ENCODE measurements at regions not wholly inside any gene's neighbourhood (a gene's known extent, or its start where the extent isn't known, plus 50 kb on each side); places are given as distances from the start of the nearest gene placed in this dataset.

DNA sequence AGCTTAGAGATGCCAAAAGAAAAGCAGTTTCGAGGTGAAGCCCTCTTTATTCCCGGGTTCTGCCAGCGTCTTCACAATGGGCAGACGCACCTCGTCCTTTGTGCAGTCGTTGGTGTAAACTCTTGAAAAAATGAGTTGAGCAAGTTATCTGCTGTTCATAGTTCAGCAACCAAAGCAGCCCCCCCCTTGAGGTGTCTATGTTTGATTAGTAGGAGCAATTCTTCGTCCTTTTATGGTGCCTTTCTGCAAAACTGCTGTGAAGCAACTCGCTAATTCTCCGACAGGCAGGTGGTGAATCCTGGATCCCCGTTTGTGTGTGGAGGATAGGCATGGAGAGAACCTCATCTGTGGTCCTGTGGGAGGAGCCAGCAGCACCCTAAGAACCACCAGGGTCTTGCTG, 234.5 kb downstream of the GLRX3 start:
- Histone ChIP-seq H2BK5ac (ENCODE audit: insufficient read length, low read length) (no peak overlapping the region), H3K79me1 (ENCODE audit: insufficient read depth, low read depth, low read length, poor library complexity, severe bottlenecking) (no peaks in the 10 kb centered on the region), H3K4ac (ENCODE audit: low read depth, low read length) (no peak overlapping the region), H4K20me1 (ENCODE audit: control insufficient read depth, insufficient read depth, insufficient read length) (no peaks in the 10 kb centered on the region), H2BK12ac (ENCODE audit: insufficient read length, low read depth, low read length) (no peak overlapping the region), H3K23ac (ENCODE audit: insufficient read length, low read depth, low read length) (no peak overlapping the region), H3K4me1 (ENCODE audit: insufficient read depth, low read length) (no peaks in the 10 kb centered on the region), H2AFZ (ENCODE audit: low read length) (no peak overlapping the region), H2BK120ac (ENCODE audit: low read depth, low read length, poor library complexity, severe bottlenecking) (no peak overlapping the region), H3K27ac (ENCODE audit: insufficient read length, low read depth, low read length) (no peak overlapping the region), H3K23me2 (ENCODE audit: insufficient read length, low read depth, low read length, poor library complexity, severe bottlenecking) (no peaks in the 10 kb centered on the region), H2BK20ac (ENCODE audit: low read depth, low read length, poor library complexity, severe bottlenecking) (no peak overlapping the region), H3K56ac (ENCODE audit: insufficient read length, low read depth, low read length) (no peak overlapping the region), H3K79me2 (ENCODE audit: insufficient read depth, low read length) (no peaks in the 10 kb centered on the region), H2AK5ac (ENCODE audit: insufficient read length, low read length) (no peak overlapping the region), H3K14ac (ENCODE audit: insufficient read depth, low read length) (no peak overlapping the region), H3K9ac (ENCODE audit: extremely low read depth, insufficient read length, low read length) (no peak overlapping the region), H2BK15ac (ENCODE audit: low read depth, low read length) (no peak overlapping the region), H3K4me2 (ENCODE audit: insufficient read depth, insufficient read length, low read length) (no peak overlapping the region), H4K5ac (ENCODE audit: insufficient read length, low read depth, low read length) (no peak overlapping the region), H3T11ph (ENCODE audit: low read length) (no peak overlapping the region), H3K27me3 (ENCODE audit: insufficient read depth, low read length) (no peaks in the 10 kb centered on the region), H4K8ac (replicated peaks; ENCODE audit: insufficient read length, low read depth, low read length) (no peak overlapping the region), H3K9me3 (ENCODE audit: control insufficient read depth, low read depth, low read length) (no peaks in the 10 kb centered on the region), H4K91ac (ENCODE audit: insufficient read length, low read depth, low read length) (no peak overlapping the region), H3K18ac (ENCODE audit: insufficient read length, low read depth, low read length) (no peak overlapping the region)
- H3K36me3 Mint-ChIP-seq (ENCODE audit: insufficient read depth in 1 of 3, low read depth in 3 of 3): no peaks in the 10 kb centered on the region
- peaks cover 4% of the 10 kb centered on the region for H3K27me3 Mint-ChIP-seq (ENCODE audit: low read depth)
- WGBS (ENCODE audit: extremely low coverage, insufficient read length, low lambda C conversion rate): no CpG with 5 or more reads among the region's 10 CpGs
- H3K4me3 Mint-ChIP-seq: no peak overlapping the region
- H3K4me1 Mint-ChIP-seq: peaks cover 0 to 3% of the 10 kb centered on the region in 2 experiments; a peak in 1 of 4 replicates
- TF ChIP-seq, protein P1, sequence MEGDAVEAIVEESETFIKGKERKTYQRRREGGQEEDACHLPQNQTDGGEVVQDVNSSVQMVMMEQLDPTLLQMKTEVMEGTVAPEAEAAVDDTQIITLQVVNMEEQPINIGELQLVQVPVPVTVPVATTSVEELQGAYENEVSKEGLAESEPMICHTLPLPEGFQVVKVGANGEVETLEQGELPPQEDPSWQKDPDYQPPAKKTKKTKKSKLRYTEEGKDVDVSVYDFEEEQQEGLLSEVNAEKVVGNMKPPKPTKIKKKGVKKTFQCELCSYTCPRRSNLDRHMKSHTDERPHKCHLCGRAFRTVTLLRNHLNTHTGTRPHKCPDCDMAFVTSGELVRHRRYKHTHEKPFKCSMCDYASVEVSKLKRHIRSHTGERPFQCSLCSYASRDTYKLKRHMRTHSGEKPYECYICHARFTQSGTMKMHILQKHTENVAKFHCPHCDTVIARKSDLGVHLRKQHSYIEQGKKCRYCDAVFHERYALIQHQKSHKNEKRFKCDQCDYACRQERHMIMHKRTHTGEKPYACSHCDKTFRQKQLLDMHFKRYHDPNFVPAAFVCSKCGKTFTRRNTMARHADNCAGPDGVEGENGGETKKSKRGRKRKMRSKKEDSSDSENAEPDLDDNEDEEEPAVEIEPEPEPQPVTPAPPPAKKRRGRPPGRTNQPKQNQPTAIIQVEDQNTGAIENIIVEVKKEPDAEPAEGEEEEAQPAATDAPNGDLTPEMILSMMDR (conservative IDR thresholded peaks at IDR 0.05): no peak
- peak overlapping the region in 1 of 3 experiments; percentile 55; a peak in 1 of 7 replicates for H3K27ac Mint-ChIP-seq
- DNase-seq: no peak
- no peaks in the 10 kb centered on the region; a peak in 1 of 5 replicates for H3K9me3 Mint-ChIP-seq

Measured in H9 (cell line).